ENCODE measurements at regions not wholly inside any gene's neighbourhood (a gene's known extent, or its start where the extent isn't known, plus 50 kb on each side); places are given as distances from the start of the nearest gene placed in this dataset.
A peak's percentile ranks its signal among the peaks of the same experiment; 100 is the strongest.

GRCh38 chr13:107450931-107451330 lies 764.4 kb downstream of the LIG4 start:
- no peak for DNase-seq

- DNase-seq = no peak
Measured at GRCh38 chr13:107450431-107450830, 764.9 kb downstream of the LIG4 start.

DNA sequence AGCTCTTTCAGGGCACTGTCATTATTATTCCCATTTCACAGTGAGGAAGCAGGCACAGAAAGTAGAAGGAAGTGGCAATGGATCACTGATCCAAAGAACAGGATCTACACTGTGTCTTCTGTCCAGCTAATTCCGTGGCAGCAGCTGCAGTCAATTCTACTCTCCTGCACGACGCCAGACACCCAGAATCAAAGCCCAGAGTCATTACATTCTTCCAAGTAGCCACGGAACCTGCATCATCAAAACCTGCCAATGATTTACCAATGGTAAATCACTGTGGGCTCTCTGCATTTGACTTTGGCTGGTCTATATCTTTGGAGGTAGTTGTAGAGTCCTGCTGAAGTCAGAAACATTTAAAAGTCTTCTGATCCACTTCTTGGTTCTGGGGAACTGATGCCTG lies 767.7 kb downstream of the LIG4 start:
- no peak for DNase-seq

DNA sequence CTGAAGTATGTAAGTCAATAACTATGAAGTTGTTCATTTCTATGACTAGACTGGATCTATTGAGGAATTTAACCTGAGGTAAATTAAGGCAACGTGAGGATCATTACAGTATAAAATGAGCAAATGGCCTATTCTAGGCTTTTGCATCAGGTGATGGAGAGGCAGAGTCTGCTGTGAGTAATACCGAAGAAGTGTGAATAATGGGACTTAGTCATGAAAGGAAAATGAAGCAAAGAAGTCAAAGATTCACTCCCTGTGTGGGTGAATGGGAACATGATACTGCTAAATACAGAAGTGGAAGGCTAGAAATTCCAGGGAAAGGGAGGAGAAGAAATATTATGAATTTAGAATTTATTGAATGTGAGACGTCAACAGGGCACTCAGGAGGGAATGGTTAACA lies 774.1 kb downstream of the LIG4 start:
- no peak for DNase-seq

DNA sequence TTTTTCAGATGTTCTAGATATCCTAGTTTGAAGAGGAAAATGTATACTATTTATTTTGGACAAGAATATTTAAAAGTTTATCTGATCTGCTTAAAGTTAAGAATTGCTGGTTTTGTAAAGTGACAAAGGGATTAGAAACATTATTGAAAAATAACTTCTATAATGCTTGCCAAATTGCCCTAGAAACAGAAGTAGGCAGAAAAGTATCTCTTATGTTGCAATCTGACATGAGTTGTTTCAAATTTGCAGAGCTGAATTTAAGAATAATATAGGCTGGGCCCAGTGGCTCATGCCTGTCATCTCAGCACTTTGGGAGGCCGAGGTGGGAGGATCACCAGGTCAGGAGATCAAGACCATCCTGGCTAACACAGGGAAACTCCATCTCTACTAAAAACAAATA lies 777.1 kb downstream of the LIG4 start:
- no peak for DNase-seq

DNA sequence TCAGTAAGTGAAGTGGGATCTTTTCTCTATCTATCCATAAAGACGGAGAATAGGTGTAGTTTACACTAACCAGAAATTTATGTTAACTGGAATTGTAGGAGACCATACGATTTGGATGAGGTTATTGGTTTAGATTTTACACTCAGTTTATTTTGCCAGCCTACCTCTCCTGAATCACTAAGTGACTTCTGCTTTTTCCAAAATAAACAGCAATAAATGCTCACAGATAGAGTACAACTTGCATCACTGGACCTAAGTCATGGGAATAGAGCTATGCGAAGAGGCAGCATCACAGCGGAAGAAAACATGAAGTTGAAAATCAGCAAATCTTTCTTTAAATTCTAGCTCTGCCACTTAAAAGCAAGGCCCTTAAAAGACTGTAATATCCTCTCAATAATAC lies 781.0 kb downstream of the LIG4 start:
- no peak for DNase-seq

GRCh38 chr13:107427536-107427935 lies 787.8 kb downstream of the LIG4 start:
- no peak for DNase-seq

DNA sequence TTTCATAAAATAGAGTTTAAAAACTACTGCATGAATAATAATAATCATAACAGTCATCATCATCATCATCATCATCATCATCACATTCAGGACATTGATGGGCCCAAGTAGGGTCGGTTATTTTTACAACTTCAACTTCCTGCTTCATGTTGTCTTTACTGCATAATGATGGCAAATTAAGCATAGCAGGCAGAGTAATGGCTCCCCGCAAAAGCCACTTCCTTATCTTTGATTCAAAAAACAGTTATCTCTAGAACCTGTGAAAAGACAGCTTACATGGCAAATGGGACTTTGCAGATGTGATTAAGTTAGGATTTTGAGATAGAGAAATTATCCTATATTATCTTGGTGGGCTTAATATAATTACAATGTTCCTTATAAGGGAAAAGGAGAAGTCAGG lies 792.9 kb downstream of the LIG4 start:
- DNase-seq = no peak

DNA sequence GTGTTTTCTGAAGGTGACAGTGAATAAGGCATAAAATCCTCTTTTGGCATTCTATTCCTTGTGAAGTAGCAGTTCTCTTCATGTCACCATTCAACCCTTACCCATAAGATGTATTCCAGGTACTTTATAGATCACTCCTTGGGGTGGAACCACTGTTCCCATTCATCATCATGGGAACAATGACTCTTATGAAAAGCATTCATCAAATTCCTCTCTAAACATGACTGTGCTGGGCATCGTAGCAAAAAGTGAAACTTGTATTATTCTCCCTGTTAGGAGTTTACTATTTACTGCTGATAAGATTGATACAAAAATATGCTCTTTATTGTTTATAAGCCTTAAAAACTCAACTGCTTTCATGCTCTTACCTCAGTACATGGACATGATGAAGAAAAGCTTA lies 793.4 kb downstream of the LIG4 start:
- DNase-seq = no peak

GRCh38 chr13:107421028-107421427 lies 794.3 kb downstream of the LIG4 start:
- DNase-seq = no peak

GRCh38 chr13:107413005-107413404 lies 802.3 kb downstream of the LIG4 start:
- no peak for DNase-seq

DNA sequence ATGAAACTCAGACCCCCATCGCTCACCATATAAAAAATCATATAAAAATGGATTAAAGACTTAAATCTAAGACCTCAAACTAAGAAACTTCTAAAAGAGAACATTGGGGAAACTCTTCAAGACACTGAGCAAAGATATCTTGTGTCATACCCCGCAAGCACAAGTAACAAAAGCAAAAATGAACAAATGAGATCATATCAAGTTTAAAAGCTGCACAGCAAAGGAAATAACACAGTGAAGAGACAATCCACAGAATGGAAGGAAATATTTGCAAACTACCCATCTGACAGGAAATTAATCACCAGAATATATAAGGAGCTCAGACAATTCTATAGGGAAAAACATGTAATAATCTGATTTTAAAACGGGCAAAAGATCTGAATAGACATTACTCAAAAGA lies 808.3 kb downstream of the LIG4 start:
- no peak for DNase-seq

DNA sequence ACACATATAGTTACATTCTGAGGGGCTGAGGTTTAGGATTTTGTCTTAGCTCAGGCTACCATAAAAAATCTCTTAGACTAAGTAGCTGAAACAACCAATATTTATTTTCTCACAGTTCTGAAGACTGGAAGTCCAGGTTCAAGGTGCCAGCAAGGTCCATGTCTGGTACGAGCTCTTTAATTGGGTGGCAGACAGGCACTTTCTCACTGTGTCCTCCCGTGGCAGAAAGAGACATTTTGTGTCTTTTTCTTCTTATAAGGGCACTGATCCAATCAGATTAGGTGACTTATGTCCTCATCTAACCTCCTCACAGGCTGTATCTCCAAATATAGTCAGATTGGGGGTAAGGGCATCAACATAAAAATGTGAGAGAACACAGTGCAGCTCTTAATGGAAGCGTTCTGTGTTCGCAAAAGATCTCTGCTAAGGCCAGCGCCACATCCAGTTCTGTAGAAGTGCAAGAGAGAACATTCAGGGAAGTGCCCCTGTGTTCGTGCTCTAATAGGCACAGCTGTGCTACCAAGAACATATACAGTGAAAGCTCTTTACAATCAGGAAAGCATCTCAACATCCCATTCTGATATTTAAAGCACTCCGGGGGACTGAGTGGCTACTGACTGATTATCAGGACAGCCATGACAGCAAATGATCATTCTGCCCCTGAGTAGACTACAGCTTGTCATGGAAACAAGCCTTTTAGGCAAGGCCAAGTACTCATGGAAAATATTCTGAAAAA lies 819.2 kb downstream of the LIG4 start:
- no peak for DNase-seq

DNA sequence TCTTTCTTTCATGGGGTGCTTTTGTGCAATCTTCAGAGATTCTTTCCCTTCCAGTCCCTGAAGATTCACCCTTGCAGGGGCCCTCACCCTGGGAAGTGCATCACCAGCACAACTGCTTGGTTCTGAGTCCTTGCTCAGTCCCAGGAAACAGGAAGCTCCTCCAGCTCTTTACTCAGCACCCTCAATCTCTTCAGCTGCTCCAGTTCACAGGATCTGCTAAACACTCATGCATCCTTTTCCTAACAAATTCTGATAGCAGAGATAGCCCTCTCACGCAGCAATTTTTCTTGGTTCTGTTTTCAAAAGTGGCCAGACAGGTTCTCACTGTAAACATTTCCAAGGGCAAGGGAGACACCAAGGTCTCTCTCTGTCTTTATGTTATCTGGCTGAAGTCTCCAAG lies 823.1 kb downstream of the LIG4 start:
- no peak for DNase-seq

DNA sequence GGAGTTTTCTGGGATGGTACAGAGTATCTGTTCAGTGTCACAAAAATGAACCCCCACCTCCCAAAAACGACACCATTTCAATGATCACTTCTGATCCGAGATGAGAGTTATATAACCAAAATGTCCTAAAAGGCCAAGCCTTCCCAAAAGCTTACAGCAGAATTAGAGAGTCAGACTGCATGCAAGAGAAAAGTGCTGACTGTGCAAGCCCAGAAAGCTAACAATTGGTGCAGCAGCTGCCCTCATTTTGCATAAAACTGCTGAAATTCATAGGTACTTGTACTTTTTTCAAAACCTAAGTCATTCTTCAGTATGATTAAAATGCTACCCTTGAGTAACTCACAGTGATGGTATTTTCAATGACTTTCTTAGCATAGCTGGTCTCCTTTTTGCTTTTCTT lies 819.6 kb upstream of the ARGLU1 start:
- DNase-seq = no peak

- DNase-seq = no peak
Measured at GRCh38 chr13:107379407-107380155, 811.6 kb upstream of the ARGLU1 start.

DNA sequence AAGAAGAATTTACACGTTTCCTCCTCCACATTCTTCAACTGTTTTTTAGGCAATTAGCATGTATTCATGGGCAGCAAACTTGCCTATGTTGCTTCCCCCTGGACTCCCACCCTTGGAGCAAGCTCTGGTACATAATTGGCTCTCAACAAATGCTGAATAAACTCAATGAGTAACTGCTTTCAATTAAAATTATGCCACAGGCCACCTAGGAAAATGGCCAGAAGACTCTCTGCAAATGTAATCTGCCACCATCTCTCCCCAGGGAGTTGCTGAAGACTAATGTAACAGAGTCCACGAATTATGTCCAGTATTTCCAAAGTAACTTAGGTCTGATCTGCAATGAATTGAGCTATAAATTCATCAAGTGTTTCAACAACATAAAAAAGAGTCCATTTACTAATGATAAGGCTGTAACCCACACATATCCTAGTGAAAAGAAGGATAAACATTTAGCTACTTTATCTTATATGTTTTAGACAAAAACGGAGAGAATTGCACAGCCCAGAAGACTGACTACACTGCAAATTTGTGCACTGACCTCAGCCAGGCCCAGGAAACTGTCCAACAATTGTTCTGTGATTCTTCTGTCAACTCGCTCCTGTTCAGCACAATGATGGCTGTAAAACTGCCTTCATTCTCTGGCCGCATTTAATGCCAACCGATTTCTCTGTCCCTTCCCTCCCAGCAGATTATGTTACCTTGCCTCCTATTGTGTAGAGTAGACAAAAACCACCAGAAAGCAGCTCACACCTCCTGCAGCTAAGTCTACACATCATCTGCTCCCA lies 808.6 kb upstream of the ARGLU1 start:
- DNase-seq = peak; percentile 60

GRCh38 chr13:107375701-107376340 lies 807.9 kb upstream of the ARGLU1 start:
- DNase-seq = peak; percentile 12

DNA sequence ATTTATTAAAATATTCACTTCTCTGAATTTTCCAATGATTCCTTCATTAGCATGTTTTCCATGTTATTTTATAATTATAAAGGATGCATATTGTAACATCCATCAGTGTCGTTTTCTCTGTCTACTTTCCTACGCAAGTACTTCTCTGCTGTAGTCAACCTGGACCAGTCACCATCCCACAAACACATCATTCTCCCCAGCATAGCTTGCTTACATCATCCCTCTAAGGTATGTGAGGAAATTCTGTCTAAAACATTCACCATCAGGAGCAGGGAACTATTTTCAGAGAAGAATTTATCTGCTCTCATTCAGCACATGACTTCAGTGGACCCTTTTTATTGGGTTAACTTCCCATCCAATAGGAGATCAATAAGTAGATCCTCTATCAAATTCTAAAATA lies 806.1 kb upstream of the ARGLU1 start:
- DNase-seq = no peak

DNA sequence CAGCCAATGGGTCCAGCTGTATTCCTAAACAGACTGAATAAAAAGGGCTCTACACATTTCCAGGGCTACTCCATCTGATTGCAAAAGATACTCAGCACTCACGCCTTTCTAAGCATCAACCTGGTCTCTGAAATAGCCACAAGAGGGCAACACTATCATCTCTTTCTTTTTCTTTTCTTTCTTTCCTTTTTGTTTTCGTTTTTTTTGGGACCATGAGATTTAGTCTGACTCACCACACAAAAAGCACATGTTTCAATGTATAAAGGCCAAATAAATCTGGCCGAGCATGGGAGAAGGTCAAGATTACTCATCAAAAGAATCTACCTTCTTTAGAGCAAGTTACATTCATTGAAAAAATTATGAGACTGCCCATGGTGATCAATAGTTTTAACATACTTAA lies 805.6 kb upstream of the ARGLU1 start:
- peak; percentile 60 for DNase-seq

DNA sequence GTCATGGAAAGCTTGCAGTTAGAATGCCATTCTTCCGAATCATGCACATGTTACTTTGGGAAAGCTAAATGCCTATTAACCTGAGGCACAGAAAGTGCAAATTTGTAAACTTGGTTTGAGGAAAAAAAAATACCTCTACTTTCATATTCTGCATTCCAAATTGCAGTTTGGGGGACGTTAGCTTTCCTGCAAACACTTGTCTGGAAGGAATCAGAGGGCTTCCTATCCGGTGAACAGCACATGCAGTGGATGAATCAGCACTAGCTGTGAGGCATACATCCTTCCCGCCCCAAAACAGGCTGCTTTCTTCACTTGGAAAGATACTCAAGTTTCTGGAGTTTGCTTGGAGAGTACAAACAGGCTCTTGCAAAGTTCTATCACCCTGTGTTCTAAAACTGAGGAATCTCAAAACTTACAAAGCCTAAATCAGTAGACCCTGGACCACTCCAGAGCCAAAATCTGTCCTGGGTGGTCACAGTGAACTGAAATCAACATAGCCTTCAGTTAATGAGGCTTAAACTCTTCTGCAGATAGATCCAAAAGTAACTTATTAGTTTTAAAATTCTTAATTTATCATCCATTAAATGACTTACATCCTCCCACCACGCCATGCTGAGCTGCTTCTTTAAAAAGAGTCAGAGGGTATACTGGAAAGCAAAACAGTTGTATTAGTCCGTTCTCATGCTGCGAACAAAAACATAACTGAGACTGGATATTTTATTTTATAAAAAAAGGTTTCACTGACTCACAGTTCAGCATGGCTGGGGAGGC lies 802.3 kb upstream of the ARGLU1 start:
- DNase-seq = no peak

DNA sequence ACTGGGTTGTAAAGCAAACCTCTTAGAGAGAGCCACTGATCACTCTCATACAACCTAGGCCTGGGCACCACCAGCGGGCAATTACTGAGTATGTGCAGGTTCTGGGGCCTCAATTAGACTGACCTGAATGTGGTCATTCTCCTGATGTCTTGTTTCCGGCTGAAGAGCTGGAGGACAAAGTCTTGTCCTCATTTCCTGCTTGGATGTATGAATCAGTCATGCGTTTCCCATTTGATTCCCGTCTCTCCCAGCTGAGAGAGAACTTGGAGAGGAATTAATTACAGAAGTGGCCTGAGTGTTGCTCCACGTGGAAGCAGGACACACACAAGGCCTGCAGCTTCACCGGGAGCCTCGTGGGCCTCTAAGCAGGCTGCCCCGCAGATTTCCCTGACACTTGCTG lies 799.3 kb upstream of the ARGLU1 start:
- no peak for DNase-seq

All from retina (tissue), 1 donor.